ENCODE measurements at regions not wholly inside any gene's neighbourhood (a gene's known extent, or its start where the extent isn't known, plus 50 kb on each side); places are given as distances from the start of the nearest gene placed in this dataset.

- H3K9ac ChIP-seq (ENCODE audit: low read depth, low read length), result no peak overlapping the region
- 0 out of 2 replicates have a peak, but pooled peaks cover 3% of the 10 kb centered on the region for H3K4me1 ChIP-seq (ENCODE audit: insufficient read depth, low read length)
- no peaks in the 10 kb centered on the region for H3K27me3 ChIP-seq (ENCODE audit: insufficient read depth, low read length)
- H3K36me3 ChIP-seq (ENCODE audit: insufficient read depth, low read depth, low read length), result no peaks in the 10 kb centered on the region
- H3K27ac ChIP-seq (ENCODE audit: low read length), result no peak overlapping the region
- no peaks in the 10 kb centered on the region for H3K9me3 ChIP-seq (ENCODE audit: insufficient read depth, low read depth, low read length)
- H3K4me3 ChIP-seq (ENCODE audit: low read length), result no peak overlapping the region
Observed at GRCh38 chr12:78448692-78449091, 415.9 kb upstream of the SYT1 start.

GRCh38 chr12:78455991-78456390, 408.6 kb upstream of the SYT1 start:
- Histone ChIP-seq H3K27me3 (ENCODE audit: insufficient read depth, low read length) (no peaks in the 10 kb centered on the region), H3K9me3 (ENCODE audit: insufficient read depth, low read depth, low read length) (no peaks in the 10 kb centered on the region; the same call in 1 of the 2 replicates), H3K4me1 (ENCODE audit: insufficient read depth, low read length) (peaks cover 3% of the 10 kb centered on the region; the same call in 1 of the 2 replicates), H3K9ac (ENCODE audit: low read depth, low read length) (no peak overlapping the region), H3K4me3 (ENCODE audit: low read length) (no peak overlapping the region), H3K27ac (ENCODE audit: low read length) (no peak overlapping the region), H3K36me3 (ENCODE audit: insufficient read depth, low read depth, low read length) (no peaks in the 10 kb centered on the region)

GRCh38 chr12:78457938-78458337, 406.6 kb upstream of the SYT1 start:
- H3K27ac ChIP-seq (ENCODE audit: low read length), result no peak overlapping the region
- peaks cover 3% of the 10 kb centered on the region; the same call in 1 of the 2 replicates for H3K4me1 ChIP-seq (ENCODE audit: insufficient read depth, low read length)
- H3K27me3 ChIP-seq (ENCODE audit: insufficient read depth, low read length), result no peaks in the 10 kb centered on the region
- no peaks in the 10 kb centered on the region for H3K36me3 ChIP-seq (ENCODE audit: insufficient read depth, low read depth, low read length)
- no peak overlapping the region for H3K9ac ChIP-seq (ENCODE audit: low read depth, low read length)
- H3K4me3 ChIP-seq (ENCODE audit: low read length), result no peak overlapping the region
- H3K9me3 ChIP-seq (ENCODE audit: insufficient read depth, low read depth, low read length), result no peaks in the 10 kb centered on the region; the same call in 1 of the 2 replicates

GRCh38 chr12:78470354-78471195, 394.0 kb upstream of the SYT1 start:
- H3K36me3 ChIP-seq (ENCODE audit: insufficient read depth, low read depth, low read length), result no peaks in the 10 kb centered on the region
- no peak overlapping the region for H3K4me3 ChIP-seq (ENCODE audit: low read length)
- H3K27me3 ChIP-seq (ENCODE audit: insufficient read depth, low read length), result no peaks in the 10 kb centered on the region
- H3K4me1 ChIP-seq (ENCODE audit: insufficient read depth, low read length), result no peaks in the 10 kb centered on the region
- H3K9ac ChIP-seq (ENCODE audit: low read depth, low read length), result no peak overlapping the region
- H3K27ac ChIP-seq (ENCODE audit: low read length), result no peak overlapping the region
- no peaks in the 10 kb centered on the region for H3K9me3 ChIP-seq (ENCODE audit: insufficient read depth, low read depth, low read length)

GRCh38 chr12:78473136-78473535, 391.4 kb upstream of the SYT1 start:
- H3K4me1 ChIP-seq (ENCODE audit: insufficient read depth, low read length), result no peaks in the 10 kb centered on the region
- H3K36me3 ChIP-seq (ENCODE audit: insufficient read depth, low read depth, low read length), result no peaks in the 10 kb centered on the region
- no peaks in the 10 kb centered on the region for H3K9me3 ChIP-seq (ENCODE audit: insufficient read depth, low read depth, low read length)
- H3K4me3 ChIP-seq (ENCODE audit: low read length), result no peak overlapping the region
- no peaks in the 10 kb centered on the region for H3K27me3 ChIP-seq (ENCODE audit: insufficient read depth, low read length)
- H3K27ac ChIP-seq (ENCODE audit: low read length), result no peak overlapping the region
- H3K9ac ChIP-seq (ENCODE audit: low read depth, low read length), result no peak overlapping the region

- H3K4me3 ChIP-seq (ENCODE audit: low read length), result no peak overlapping the region
Observed at GRCh38 chr12:78473561-78473960, 391.0 kb upstream of the SYT1 start.

GRCh38 chr12:78483767-78484315, 380.7 kb upstream of the SYT1 start:
- Histone ChIP-seq H3K4me1 (ENCODE audit: insufficient read depth, low read length) (no peaks in the 10 kb centered on the region), H3K27ac (ENCODE audit: low read length) (no peak overlapping the region), H3K27me3 (ENCODE audit: insufficient read depth, low read length) (no peaks in the 10 kb centered on the region), H3K4me3 (ENCODE audit: low read length) (no peak overlapping the region), H3K36me3 (ENCODE audit: insufficient read depth, low read depth, low read length) (no peaks in the 10 kb centered on the region), H3K9ac (ENCODE audit: low read depth, low read length) (no peak overlapping the region), H3K9me3 (ENCODE audit: insufficient read depth, low read depth, low read length) (no peaks in the 10 kb centered on the region)

More at GRCh38 chr12:78473561-78473960, 391.0 kb upstream of the SYT1 start:
- Histone ChIP-seq H3K4me1 (ENCODE audit: insufficient read depth, low read length) (no peaks in the 10 kb centered on the region), H3K9me3 (ENCODE audit: insufficient read depth, low read depth, low read length) (peaks cover 3% of the 10 kb centered on the region; the same call in 1 of the 2 replicates), H3K27me3 (ENCODE audit: insufficient read depth, low read length) (no peaks in the 10 kb centered on the region), H3K9ac (ENCODE audit: low read depth, low read length) (no peak overlapping the region), H3K27ac (ENCODE audit: low read length) (no peak overlapping the region), H3K36me3 (ENCODE audit: insufficient read depth, low read depth, low read length) (no peaks in the 10 kb centered on the region)

GRCh38 chr12:78489990-78490389, 374.6 kb upstream of the SYT1 start:
- H3K27ac ChIP-seq (ENCODE audit: low read length), result no peak overlapping the region
- H3K9ac ChIP-seq (ENCODE audit: low read depth, low read length), result no peak overlapping the region
- no peaks in the 10 kb centered on the region for H3K27me3 ChIP-seq (ENCODE audit: insufficient read depth, low read length)
- H3K4me3 ChIP-seq (ENCODE audit: low read length), result no peak overlapping the region
- H3K9me3 ChIP-seq (ENCODE audit: insufficient read depth, low read depth, low read length), result no peaks in the 10 kb centered on the region
- no peaks in the 10 kb centered on the region for H3K36me3 ChIP-seq (ENCODE audit: insufficient read depth, low read depth, low read length)
- no peaks in the 10 kb centered on the region for H3K4me1 ChIP-seq (ENCODE audit: insufficient read depth, low read length)

GRCh38 chr12:78490861-78491260, 373.7 kb upstream of the SYT1 start:
- H3K9me3 ChIP-seq (ENCODE audit: insufficient read depth, low read depth, low read length), result no peaks in the 10 kb centered on the region
- no peaks in the 10 kb centered on the region for H3K36me3 ChIP-seq (ENCODE audit: insufficient read depth, low read depth, low read length)
- H3K27me3 ChIP-seq (ENCODE audit: insufficient read depth, low read length), result no peaks in the 10 kb centered on the region
- H3K27ac ChIP-seq (ENCODE audit: low read length), result no peak overlapping the region
- H3K4me1 ChIP-seq (ENCODE audit: insufficient read depth, low read length), result no peaks in the 10 kb centered on the region
- H3K4me3 ChIP-seq (ENCODE audit: low read length), result no peak overlapping the region
- H3K9ac ChIP-seq (ENCODE audit: low read depth, low read length), result no peak overlapping the region

- H3K27me3 ChIP-seq (ENCODE audit: insufficient read depth, low read length), result no peaks in the 10 kb centered on the region
- no peaks in the 10 kb centered on the region for H3K9me3 ChIP-seq (ENCODE audit: insufficient read depth, low read depth, low read length)
- no peak overlapping the region for H3K9ac ChIP-seq (ENCODE audit: low read depth, low read length)
- no peaks in the 10 kb centered on the region for H3K4me1 ChIP-seq (ENCODE audit: insufficient read depth, low read length)
- H3K4me3 ChIP-seq (ENCODE audit: low read length), result no peak overlapping the region
- H3K27ac ChIP-seq (ENCODE audit: low read length), result no peak overlapping the region
- no peaks in the 10 kb centered on the region for H3K36me3 ChIP-seq (ENCODE audit: insufficient read depth, low read depth, low read length)
Observed at GRCh38 chr12:78494911-78495310, 369.7 kb upstream of the SYT1 start.

GRCh38 chr12:78501825-78502224, 362.7 kb upstream of the SYT1 start:
- H3K27me3 ChIP-seq (ENCODE audit: insufficient read depth, low read length), result no peaks in the 10 kb centered on the region
- no peak overlapping the region for H3K27ac ChIP-seq (ENCODE audit: low read length)
- H3K4me3 ChIP-seq (ENCODE audit: low read length), result no peak overlapping the region
- H3K9ac ChIP-seq (ENCODE audit: low read depth, low read length), result no peak overlapping the region
- no peaks in the 10 kb centered on the region for H3K4me1 ChIP-seq (ENCODE audit: insufficient read depth, low read length)
- no peaks in the 10 kb centered on the region for H3K9me3 ChIP-seq (ENCODE audit: insufficient read depth, low read depth, low read length)
- H3K36me3 ChIP-seq (ENCODE audit: insufficient read depth, low read depth, low read length), result no peaks in the 10 kb centered on the region

- no peaks in the 10 kb centered on the region for H3K27me3 ChIP-seq (ENCODE audit: insufficient read depth, low read length)
Observed at GRCh38 chr12:78519422-78519821, 345.2 kb upstream of the SYT1 start.

More at GRCh38 chr12:78519422-78519821, 345.2 kb upstream of the SYT1 start:
- Histone ChIP-seq H3K27ac (ENCODE audit: low read length) (no peak overlapping the region), H3K4me3 (ENCODE audit: low read length) (no peak overlapping the region), H3K9me3 (ENCODE audit: insufficient read depth, low read depth, low read length) (no peaks in the 10 kb centered on the region; the same call in 1 of the 2 replicates), H3K4me1 (ENCODE audit: insufficient read depth, low read length) (no peaks in the 10 kb centered on the region), H3K36me3 (ENCODE audit: insufficient read depth, low read depth, low read length) (no peaks in the 10 kb centered on the region), H3K9ac (ENCODE audit: low read depth, low read length) (no peak overlapping the region)
